Nephron progenitor cell (in vitro differentiated cells): ENCODE measurements at regions not wholly inside any gene's neighbourhood (a gene's known extent, or its start where the extent isn't known, plus 50 kb on each side); places are given as distances from the start of the nearest gene placed in this dataset.

ENCODE experiments used
- DNase-seq: peaks from one replicate; pipeline ENCODE4 v3.0.0; 2021
- H3K27ac Mint-ChIP-seq: 2 replicates; pipeline ENCODE4 v1.8.0; 2021; ENCODE audit warnings: mild to moderate bottlenecking, moderate library complexity, mixed read lengths
- H3K27me3 Mint-ChIP-seq: 2 replicates; pipeline ENCODE4 v1.8.0; 2021; ENCODE audit warnings: mild to moderate bottlenecking, low read depth, mixed read lengths; ENCODE audit not compliant: poor library complexity
- H3K36me3 Mint-ChIP-seq: 2 replicates; pipeline ENCODE4 v1.8.0; 2021; ENCODE audit warnings: low read depth, mixed read lengths
- H3K4me1 Mint-ChIP-seq: 2 replicates; pipeline ENCODE4 v1.8.0; 2021; ENCODE audit warnings: mixed read lengths
- H3K4me3 Mint-ChIP-seq: 2 replicates; pipeline ENCODE4 v1.8.0; 2021; ENCODE audit warnings: mild to moderate bottlenecking, moderate library complexity, mixed read lengths
- H3K9me3 Mint-ChIP-seq: 2 replicates; pipeline ENCODE4 v1.8.0; 2021; ENCODE audit warnings: mild to moderate bottlenecking, moderate library complexity, mixed read lengths
- TF ChIP-seq, protein P1 (sequence below): fragments of 200-600 bp; sonication (generic); IDR thresholded peaks from 2 replicates; pipeline ENCODE4 v1.5.0; 2021; ENCODE audit warnings: antibody characterized with exemption

DNA sequence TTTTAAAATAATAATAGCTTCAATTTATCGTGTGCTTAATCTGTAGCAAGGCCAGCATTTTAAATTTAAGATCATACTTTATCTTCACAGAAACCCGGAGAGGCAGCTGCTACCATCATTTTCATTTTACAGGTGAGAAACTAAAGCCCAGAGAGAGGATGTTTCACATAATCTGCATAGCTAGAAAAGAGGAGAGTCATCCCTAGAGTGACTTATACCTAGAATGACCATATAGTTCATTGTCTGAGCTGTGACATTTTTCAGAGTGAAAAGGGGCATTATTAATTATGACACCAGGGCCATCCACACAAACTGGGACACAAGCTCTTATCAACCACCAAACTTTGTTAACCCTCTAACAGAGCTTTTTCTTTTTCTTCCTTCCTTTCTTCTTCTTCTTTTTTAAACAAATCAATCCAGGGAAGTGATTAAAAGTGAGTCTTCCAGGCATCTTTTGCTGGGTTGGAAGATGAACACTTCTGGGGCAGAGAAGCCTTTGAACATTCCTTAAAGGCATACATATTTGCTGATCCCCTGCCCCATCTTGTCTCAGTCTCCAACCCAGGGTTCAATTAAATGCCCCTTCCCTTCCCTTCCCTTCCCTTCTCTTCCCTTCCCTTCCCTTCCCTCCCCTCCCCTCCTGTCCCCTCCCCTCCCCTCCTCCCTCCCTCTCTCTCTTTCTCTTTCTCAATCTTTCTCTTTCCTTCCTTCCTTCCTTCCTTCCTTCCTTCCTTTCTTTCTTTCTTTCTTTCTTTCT is 272.5 kb upstream of the JAG1 start:
- H3K4me1 Mint-ChIP-seq, result peaks cover 14% of the 10 kb centered on the region
- TF ChIP-seq, protein P1, sequence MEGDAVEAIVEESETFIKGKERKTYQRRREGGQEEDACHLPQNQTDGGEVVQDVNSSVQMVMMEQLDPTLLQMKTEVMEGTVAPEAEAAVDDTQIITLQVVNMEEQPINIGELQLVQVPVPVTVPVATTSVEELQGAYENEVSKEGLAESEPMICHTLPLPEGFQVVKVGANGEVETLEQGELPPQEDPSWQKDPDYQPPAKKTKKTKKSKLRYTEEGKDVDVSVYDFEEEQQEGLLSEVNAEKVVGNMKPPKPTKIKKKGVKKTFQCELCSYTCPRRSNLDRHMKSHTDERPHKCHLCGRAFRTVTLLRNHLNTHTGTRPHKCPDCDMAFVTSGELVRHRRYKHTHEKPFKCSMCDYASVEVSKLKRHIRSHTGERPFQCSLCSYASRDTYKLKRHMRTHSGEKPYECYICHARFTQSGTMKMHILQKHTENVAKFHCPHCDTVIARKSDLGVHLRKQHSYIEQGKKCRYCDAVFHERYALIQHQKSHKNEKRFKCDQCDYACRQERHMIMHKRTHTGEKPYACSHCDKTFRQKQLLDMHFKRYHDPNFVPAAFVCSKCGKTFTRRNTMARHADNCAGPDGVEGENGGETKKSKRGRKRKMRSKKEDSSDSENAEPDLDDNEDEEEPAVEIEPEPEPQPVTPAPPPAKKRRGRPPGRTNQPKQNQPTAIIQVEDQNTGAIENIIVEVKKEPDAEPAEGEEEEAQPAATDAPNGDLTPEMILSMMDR, result no peak
- H3K4me3 Mint-ChIP-seq, result no peak overlapping the region
- no peaks in the 10 kb centered on the region for H3K36me3 Mint-ChIP-seq
- H3K9me3 Mint-ChIP-seq, result no peaks in the 10 kb centered on the region
- no peak for DNase-seq
- no peak overlapping the region for H3K27ac Mint-ChIP-seq
- peaks cover under 1% of the 10 kb centered on the region for H3K27me3 Mint-ChIP-seq

DNA sequence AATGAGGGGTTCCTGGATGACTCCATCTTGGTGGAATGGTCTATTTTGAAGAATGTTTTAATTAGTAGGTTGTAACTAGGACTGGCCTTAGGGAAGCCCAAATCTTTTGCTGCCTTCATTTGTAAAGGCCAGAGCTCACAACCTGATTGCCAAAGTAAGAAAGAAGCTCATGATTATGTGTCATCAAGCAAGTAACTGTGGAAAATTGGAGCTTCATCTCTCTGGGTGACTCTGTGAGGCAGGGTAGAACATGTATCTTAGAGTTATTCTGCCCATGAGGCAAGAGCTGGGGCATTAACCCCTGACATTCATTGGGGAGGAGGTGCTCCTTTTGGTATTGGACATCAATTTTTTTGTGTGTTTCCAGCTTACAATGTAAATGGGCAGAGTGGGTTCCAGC is 273.9 kb upstream of the JAG1 start:
- TF ChIP-seq, protein P1, result no peak
- Mint-ChIP-seq H3K27me3 (peaks cover 4% of the 10 kb centered on the region), H3K9me3 (no peaks in the 10 kb centered on the region), H3K4me3 (no peak overlapping the region), H3K27ac (no peak overlapping the region), H3K4me1 (peaks cover 20% of the 10 kb centered on the region), H3K36me3 (no peaks in the 10 kb centered on the region)
- DNase-seq, result no peak

GRCh38 chr20:10949930-10950783 is 276.4 kb upstream of the JAG1 start:
- TF ChIP-seq, protein P1, result no peak
- no peaks in the 10 kb centered on the region for H3K36me3 Mint-ChIP-seq
- H3K27ac Mint-ChIP-seq, result peak overlapping the region; percentile 56

DNA sequence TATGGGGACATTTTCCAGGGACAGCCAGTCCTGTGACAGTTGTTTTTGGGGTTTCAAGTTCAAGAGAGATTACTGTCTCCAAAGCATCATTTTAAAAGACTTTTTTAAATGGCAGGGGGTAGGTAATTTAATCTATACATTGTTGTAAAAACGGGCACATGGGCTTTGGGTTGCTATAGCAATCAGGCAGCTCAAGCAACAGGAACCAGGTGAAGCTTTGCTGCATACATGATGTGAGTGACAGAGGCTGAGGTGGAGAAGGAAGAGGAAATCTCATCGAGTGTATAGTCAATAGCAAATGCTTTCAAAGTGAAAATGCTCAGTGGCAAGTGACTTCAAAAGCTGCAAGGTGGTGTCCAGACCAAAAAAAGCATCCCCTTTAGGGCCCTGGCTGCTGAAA is 277.4 kb upstream of the JAG1 start:
- Mint-ChIP-seq H3K4me3 (no peak overlapping the region), H3K36me3 (no peaks in the 10 kb centered on the region), H3K27me3 (peaks cover 4% of the 10 kb centered on the region), H3K4me1 (peaks cover 30% of the 10 kb centered on the region), H3K9me3 (no peaks in the 10 kb centered on the region), H3K27ac (no peak overlapping the region)
- TF ChIP-seq, protein P1, result no peak
- DNase-seq, result no peak

More at GRCh38 chr20:10949930-10950783, 276.4 kb upstream of the JAG1 start:
- peaks cover 4% of the 10 kb centered on the region for H3K27me3 Mint-ChIP-seq
- H3K4me3 Mint-ChIP-seq, result no peak overlapping the region
- DNase-seq, result no peak
- H3K4me1 Mint-ChIP-seq, result peaks cover 25% of the 10 kb centered on the region
- H3K9me3 Mint-ChIP-seq, result no peaks in the 10 kb centered on the region

DNA sequence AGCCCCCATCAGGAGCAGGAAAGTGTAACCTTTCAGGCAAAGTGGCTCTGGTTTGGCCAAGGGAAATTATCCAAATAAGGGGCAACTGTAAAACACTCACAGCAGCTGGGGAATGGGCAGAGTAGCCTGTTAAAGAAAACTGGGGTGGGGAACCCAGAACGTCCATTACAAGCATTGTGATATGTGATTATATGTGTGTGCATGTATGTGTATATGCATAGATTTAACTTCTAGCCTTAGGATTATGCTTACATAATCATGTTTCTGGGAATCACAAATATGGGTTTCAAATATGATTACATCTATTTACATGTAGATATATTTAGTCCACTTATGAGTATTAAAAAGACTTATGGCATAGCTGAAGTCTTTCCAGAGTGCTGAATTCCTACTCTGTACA is 278.1 kb upstream of the JAG1 start:
- no peak overlapping the region for H3K4me3 Mint-ChIP-seq
- TF ChIP-seq, protein P1, result no peak
- no peak for DNase-seq
- no peaks in the 10 kb centered on the region for H3K36me3 Mint-ChIP-seq
- H3K27me3 Mint-ChIP-seq, result peaks cover 4% of the 10 kb centered on the region
- H3K9me3 Mint-ChIP-seq, result peaks cover 2% of the 10 kb centered on the region
- peaks cover 30% of the 10 kb centered on the region for H3K4me1 Mint-ChIP-seq
- H3K27ac Mint-ChIP-seq, result no peak overlapping the region
